B cell (primary cell): ENCODE measurements at regions not wholly inside any gene's neighbourhood (a gene's known extent, or its start where the extent isn't known, plus 50 kb on each side); places are given as distances from the start of the nearest gene placed in this dataset.

Experiments
- ATAC-seq: fragments of 200-7000 bp; cut with Tn5 transposase; one replicate; pipeline ENCODE4 v1.10.0; 2021; ENCODE audit warnings: low read depth, mild to moderate bottlenecking, moderate number of reproducible peaks, moderate library complexity
- CTCF ChIA-PET: fragments of 350-600 bp; sonication (Branson Sonifier 250); formaldehyde crosslinking; loops from one replicate; lab custom pipeline; 2021; ENCODE audit warnings: antibody characterized with exemption, inconsistent platforms; lab: Charles Lee
- POLR2A ChIA-PET: fragments of 350-600 bp; sonication (Branson Sonifier 250); formaldehyde crosslinking; loops from one replicate; lab custom pipeline; 2021; ENCODE audit warnings: antibody characterized with exemption; lab: Charles Lee
- DNase-seq: peaks from one replicate; pipeline ENCODE4 v3.0.0; 2013
- H2AFZ ChIP-seq: 2 replicates; pipeline ENCODE4 v1.6.1; 2012; ENCODE audit warnings: mild to moderate bottlenecking, low read depth, low read length; ENCODE audit not compliant: insufficient read depth, poor library complexity, severe bottlenecking
- H3K27ac ChIP-seq, 2 donors: 1 replicate in 1 of 2; 2 replicates in 1 of 2; pipeline ENCODE4 v1.5.1; 2012 to 2013; ENCODE audit warnings: low read length in 2 of 2, mild to moderate bottlenecking in 2 of 2, moderate library complexity in 1 of 2
- H3K27me3 ChIP-seq, 4 experiments: fragments of 200-600 bp in 1 of 4; sonication (generic) in 1 of 4; replicated peaks in 1 of 4; 1 replicate in 2 of 4; 2 replicates in 2 of 4; pipeline versions ENCODE4 v1.6.1 to v1.7.0; 2013 to 2016; ENCODE audit warnings: low read length in 3 of 4, mild to moderate bottlenecking in 2 of 4, mixed read lengths in 1 of 4, moderate library complexity in 1 of 4; ENCODE audit not compliant: insufficient read depth in 4 of 4, control insufficient read depth in 3 of 4; ENCODE audit errors: control extremely low read depth in 1 of 4
- H3K36me3 ChIP-seq, 2 experiments: replicated peaks in 1 of 2; 1 replicate in 1 of 2; 2 replicates in 1 of 2; pipeline versions ENCODE4 v1.6.1 to v1.7.1; 2013; ENCODE audit warnings: low read length in 1 of 2; ENCODE audit not compliant: insufficient read depth in 2 of 2, control insufficient read depth in 1 of 2; ENCODE audit errors: control extremely low read depth in 1 of 2, extremely low read depth in 1 of 2
- H3K4me1 ChIP-seq, 2 donors: fragments of 200-600 bp in 1 of 2; sonication (generic) in 1 of 2; 1 replicate in 1 of 2; 2 replicates in 1 of 2; pipeline versions ENCODE4 v1.5.1 to v1.6.1; 2013 to 2017; ENCODE audit warnings: low read length in 2 of 2; ENCODE audit not compliant: control insufficient read depth in 2 of 2, insufficient read depth in 2 of 2
- H3K4me2 ChIP-seq: replicated peaks from 2 replicates; pipeline ENCODE3; 2012; ENCODE audit warnings: mild to moderate bottlenecking, low read depth, low read length; ENCODE audit not compliant: poor library complexity, severe bottlenecking
- H3K4me3 ChIP-seq, 5 experiments: fragments of 200-600 bp in 1 of 5; sonication (generic) in 1 of 5; 1 replicate in 3 of 5; 2 replicates in 2 of 5; pipeline versions ENCODE4 v1.5.1 to v1.7.0; 2011 to 2016; ENCODE audit warnings: low read length in 4 of 5, mild to moderate bottlenecking in 4 of 5, low read depth in 2 of 5, control low read depth in 1 of 5, moderate library complexity in 1 of 5; ENCODE audit not compliant: insufficient read depth in 1 of 5; ENCODE audit errors: control extremely low read depth in 1 of 5, extremely low read depth in 1 of 5
- H3K79me2 ChIP-seq: fragments of 200-600 bp; sonication (generic); one replicate; pipeline ENCODE4 v1.6.0; 2016; ENCODE audit warnings: low read length; ENCODE audit not compliant: control insufficient read depth, insufficient read depth
- H3K9ac ChIP-seq: fragments of 200-600 bp; sonication (generic); 2 replicates; pipeline ENCODE4 v1.6.1; 2017; ENCODE audit warnings: mild to moderate bottlenecking, low read length, moderate library complexity
- H3K9me3 ChIP-seq, 3 donors: one replicate each; pipeline versions ENCODE4 v1.6.1 to v1.7.1; 2013; ENCODE audit warnings: low read length in 2 of 3; ENCODE audit not compliant: control insufficient read depth in 2 of 3, insufficient read depth in 1 of 3; ENCODE audit errors: control extremely low read depth in 1 of 3
- H4K20me1 ChIP-seq: 2 replicates; pipeline ENCODE4 v1.6.0; 2012; ENCODE audit warnings: mild to moderate bottlenecking, low read length; ENCODE audit not compliant: insufficient read depth, control insufficient read depth, poor library complexity, severe bottlenecking
- H3K27ac Mint-ChIP-seq: one replicate; pipeline ENCODE4 v1.8.0; 2021; ENCODE audit warnings: mixed read lengths
- H3K27me3 Mint-ChIP-seq: one replicate; pipeline ENCODE4 v1.8.0; 2021; ENCODE audit warnings: mixed read lengths
- H3K4me1 Mint-ChIP-seq: one replicate; pipeline ENCODE4 v1.8.0; 2021; ENCODE audit warnings: mixed read lengths
- H3K4me3 Mint-ChIP-seq: one replicate; pipeline ENCODE4 v1.8.0; 2021; ENCODE audit warnings: mixed read lengths
- H3K9me3 Mint-ChIP-seq: one replicate; pipeline ENCODE4 v1.8.0; 2022; ENCODE audit warnings: mixed read lengths; ENCODE audit not compliant: insufficient read depth
- CTCF ChIP-seq: fragments of 200-600 bp; IDR thresholded peaks from one replicate; pipeline ENCODE4 v1.8.0; 2022; ENCODE audit warnings: antibody characterized with exemption, mild to moderate bottlenecking
- EZH2 ChIP-seq: IDR thresholded peaks from 2 replicates; pipeline ENCODE4 v1.6.1; 2012; ENCODE audit warnings: borderline replicate concordance, low read depth, mild to moderate bottlenecking, moderate library complexity, low read length; ENCODE audit not compliant: insufficient read depth, poor library complexity, severe bottlenecking
- WGBS: methylation state at CpG from one replicate; pipeline ENCODE4 v1.1.5; 2013; ENCODE audit warnings: missing lambda C conversion rate; ENCODE audit not compliant: insufficient coverage; 5-methylcytosine and 5-hydroxymethylcytosine counted together
- intact Hi-C: fragments of 100-400 bp; cut with micrococcal nuclease; formaldehyde crosslinking; loops from one replicate; pipeline ENCODE4 v1.10.0; 2022

- Mint-ChIP-seq H3K4me3 (no peak overlapping the region), H3K9me3 (no peaks in the 10 kb centered on the region), H3K27ac (no peak overlapping the region), H3K27me3 (no peaks in the 10 kb centered on the region), H3K4me1 (no peaks in the 10 kb centered on the region)
- ATAC-seq = no peak
- H3K79me2 ChIP-seq = no peaks in the 10 kb centered on the region
- no peak overlapping the region for H3K4me2 ChIP-seq
- H3K4me1 ChIP-seq = no peaks in the 10 kb centered on the region
- H2AFZ ChIP-seq = no peak overlapping the region
- no peak overlapping the region for H3K4me3 ChIP-seq
- H3K27me3 ChIP-seq = no peaks in the 10 kb centered on the region
- intact Hi-C loops = no loop called here
- no CpG with 5 or more reads among the region's 3 CpGs for WGBS
- CTCF ChIA-PET = no interaction called here
- POLR2A ChIA-PET = no interaction called here
- no peak for DNase-seq
- no peak overlapping the region for H3K27ac ChIP-seq
- H3K36me3 ChIP-seq = no peaks in the 10 kb centered on the region
- no peaks in the 10 kb centered on the region for H4K20me1 ChIP-seq
- no peaks in the 10 kb centered on the region for H3K9me3 ChIP-seq
- no peak for TF ChIP-seq EZH2
- no peak for TF ChIP-seq CTCF
- H3K9ac ChIP-seq = no peak overlapping the region
Observed at GRCh38 chr9:28930766-28931165, 1357.5 kb upstream of the C9orf72 start.

GRCh38 chr9:28934111-28934510 is 1360.8 kb upstream of the C9orf72 start:
- DNase-seq = no peak
- Histone ChIP-seq H3K79me2 (no peaks in the 10 kb centered on the region), H4K20me1 (no peaks in the 10 kb centered on the region), H3K36me3 (no peaks in the 10 kb centered on the region), H3K4me2 (no peak overlapping the region), H2AFZ (no peak overlapping the region), H3K9ac (no peak overlapping the region), H3K27me3 (no peaks in the 10 kb centered on the region), H3K27ac (no peak overlapping the region), H3K9me3 (no peaks in the 10 kb centered on the region), H3K4me3 (no peak overlapping the region), H3K4me1 (no peaks in the 10 kb centered on the region)
- TF ChIP-seq EZH2 = no peak
- no peaks in the 10 kb centered on the region for H3K9me3 Mint-ChIP-seq
- ChIA-PET POLR2A (no interaction called here), CTCF (no interaction called here)
- no peaks in the 10 kb centered on the region for H3K4me1 Mint-ChIP-seq
- H3K27me3 Mint-ChIP-seq = no peaks in the 10 kb centered on the region
- H3K4me3 Mint-ChIP-seq = no peak overlapping the region
- ATAC-seq = no peak
- no peak overlapping the region for H3K27ac Mint-ChIP-seq
- intact Hi-C loops = no loop called here
